Stimulated activated CD4-positive, alpha-beta T cell treated with anti-CD3 and anti-CD28 coated beads, TNF-alpha, amount 100 ng/mL, for 4 hours (primary cell): ENCODE measurements at regions not wholly inside any gene's neighbourhood (a gene's known extent, or its start where the extent isn't known, plus 50 kb on each side); places are given as distances from the start of the nearest gene placed in this dataset.

Experiments used
- DNase-seq, 3 experiments: peaks; one replicate each; pipeline ENCODE4 v3.0.0-alpha.2; 2020; ENCODE audit warnings: low read depth in 3 of 3

DNA sequence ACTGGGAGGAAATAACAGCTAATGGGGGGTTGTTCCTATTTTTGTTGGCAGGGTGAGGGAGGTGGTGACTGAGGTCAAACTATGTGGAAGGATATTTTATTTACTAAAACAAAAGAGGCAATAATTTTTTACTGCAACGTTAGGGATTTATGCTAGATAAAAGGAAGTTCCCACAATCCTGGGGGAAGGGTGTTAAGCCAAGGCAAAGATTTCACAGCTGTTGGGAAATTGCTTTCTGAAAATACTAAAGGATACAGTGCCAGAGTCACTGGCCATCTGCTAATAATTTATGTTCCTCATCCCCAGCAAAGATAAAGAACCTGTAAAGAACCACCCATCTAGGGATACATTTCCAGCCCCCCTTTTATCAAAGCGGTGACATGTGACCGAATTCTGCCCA, 756.0 kb upstream of the RBFOX1 start:
- no peak for DNase-seq

DNA sequence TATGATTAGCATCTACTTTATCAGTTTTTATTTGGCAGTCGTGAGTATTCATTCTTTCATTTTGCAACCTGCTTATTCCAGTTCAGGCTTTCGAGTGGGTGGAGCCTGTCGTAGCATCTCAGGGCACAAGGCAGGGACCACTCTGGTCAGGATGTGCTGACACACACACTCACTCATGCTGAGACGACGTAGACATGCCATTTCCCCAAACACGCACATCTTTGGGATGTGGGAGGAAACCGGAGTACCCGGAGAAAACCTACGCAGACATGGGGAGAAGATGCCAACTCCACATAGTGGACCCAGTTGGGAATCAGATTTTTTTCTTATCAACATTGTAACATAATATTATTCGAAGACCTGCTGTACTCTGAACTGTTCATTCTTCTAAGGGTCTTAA, 756.5 kb upstream of the RBFOX1 start:
- DNase-seq, result no peak

DNA sequence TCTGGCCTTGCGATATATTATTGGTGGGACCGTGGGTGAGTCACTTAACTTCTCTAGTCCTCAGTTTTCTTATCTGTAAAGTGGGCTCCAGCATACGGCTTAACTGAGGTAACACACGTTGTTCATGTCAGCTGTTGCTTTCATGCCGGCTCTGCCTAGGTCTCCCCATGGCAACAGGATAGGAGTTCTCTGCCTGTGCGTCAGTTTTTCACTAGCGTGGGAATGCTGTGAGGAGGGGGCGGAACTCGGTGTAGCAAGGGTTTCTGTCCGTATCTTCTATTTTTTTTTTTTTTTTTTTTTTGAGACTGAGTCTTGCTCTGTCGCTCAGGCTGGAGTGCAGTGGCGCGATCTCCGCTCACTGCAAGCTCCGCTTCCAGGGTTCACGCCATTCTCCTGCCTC, 758.5 kb upstream of the RBFOX1 start:
- DNase-seq, result no peak

DNA sequence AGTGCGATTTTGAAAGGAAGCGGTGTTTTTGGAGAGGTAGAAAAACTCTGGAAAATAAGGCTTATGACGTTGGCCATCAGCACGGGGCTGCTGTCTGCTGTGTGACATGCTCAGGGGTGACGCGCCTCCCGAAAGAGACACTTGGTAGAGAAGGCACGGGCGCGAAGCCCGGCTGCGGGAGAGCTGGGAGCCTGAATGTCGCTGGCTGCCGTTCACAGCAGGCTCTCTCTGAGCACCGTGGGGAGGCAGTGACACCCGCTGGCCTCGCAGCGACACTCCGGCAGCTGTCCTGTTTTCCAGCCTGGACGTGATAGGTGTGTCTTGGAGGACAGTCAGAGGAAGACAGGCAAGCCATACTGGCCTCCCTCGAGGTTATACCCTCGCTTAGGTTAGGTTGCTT, 759.1 kb upstream of the RBFOX1 start:
- DNase-seq, result no peak

DNA sequence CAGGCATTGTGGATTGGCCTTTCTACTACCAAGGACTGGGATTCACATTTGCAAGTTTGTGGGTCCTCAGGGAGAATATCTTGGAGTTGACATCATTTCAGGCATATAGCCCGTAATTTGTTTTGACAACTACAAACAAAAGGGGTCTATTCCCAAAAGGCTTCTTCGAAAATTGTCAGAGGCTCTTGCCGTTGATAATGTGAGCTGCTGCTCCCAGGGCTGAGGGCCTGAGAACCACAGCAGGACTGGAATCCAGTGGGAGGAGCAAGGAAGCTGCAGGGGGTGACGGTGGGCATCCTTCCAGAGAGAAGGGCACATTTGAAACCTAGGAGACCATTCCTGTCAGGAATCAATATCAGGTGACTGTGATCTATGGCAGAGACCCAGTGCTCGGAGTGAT, 761.6 kb upstream of the RBFOX1 start:
- no peak for DNase-seq

DNA sequence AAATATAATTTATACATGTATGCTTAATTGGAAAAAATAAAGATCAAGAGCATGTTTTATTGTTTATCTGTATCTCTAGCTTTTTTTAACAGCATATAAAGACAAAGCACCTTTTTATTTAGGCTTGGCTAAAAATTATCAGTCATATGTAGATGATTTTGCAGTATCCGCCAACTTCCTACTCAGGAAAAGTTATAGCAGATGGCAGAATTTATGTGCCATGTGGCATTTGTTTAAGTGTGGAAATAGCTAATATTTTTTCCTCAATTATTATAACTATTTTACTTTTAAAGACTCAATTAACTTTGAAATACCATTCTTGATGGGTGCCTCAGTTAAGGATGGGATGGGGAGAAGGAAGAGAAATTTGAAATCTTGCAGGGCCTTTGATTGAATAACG, 762.1 kb upstream of the RBFOX1 start:
- no peak for DNase-seq

DNA sequence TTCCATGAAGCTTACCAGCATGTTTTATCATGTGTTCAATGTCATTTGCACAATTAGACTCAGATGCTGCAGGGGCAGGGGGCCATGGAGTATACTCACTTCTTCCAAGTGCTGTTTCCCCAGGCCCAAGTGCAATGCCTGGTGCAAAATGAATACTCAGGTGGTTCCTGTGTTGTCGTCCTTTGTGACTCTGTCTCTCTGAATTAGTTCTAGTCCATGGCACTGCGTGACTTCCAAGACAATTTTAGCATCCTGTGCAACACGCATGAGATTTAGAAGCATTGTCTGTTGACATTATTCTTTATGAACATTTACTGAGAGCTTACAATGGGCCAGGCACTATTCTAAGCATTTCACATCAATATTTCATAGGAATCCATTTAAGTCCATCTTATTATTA, 769.7 kb upstream of the RBFOX1 start:
- no peak for DNase-seq

DNA sequence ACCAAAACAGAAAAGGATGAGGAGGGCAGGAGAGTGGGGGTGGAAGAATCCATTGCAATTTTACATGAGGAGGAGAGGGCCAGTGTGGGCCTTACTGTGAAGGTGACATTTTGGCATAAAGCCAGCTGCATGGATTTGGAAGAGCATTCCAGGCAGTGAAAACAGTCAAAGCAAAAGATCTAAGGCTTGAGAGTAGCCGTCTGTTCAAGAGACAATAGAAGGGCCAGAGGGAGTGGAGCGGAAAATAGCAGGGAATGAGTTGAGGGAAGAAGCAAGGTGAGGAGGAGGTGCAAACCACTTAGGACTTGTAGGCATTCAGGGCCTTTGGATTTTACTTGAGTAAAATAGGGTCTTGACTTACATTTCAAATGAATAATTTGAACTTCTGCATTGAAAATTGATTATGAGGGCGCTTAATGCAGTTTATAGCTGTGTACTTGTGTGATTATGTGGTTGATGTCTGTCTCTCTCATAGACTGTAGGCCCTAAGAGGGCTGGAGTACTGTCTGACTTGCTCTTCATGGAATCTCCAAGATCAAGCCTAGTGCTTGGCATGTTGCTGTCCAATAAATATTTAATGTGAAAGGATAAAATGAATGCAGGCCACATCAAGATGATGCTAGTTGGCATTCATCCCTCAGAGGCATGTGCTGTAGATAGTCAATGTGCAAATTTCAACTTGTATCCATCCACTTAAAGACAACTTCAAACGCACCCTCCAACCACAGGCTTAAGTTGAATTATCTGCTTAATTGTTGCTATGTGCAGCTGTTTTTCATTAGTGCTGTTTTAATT, 772.1 kb upstream of the RBFOX1 start:
- DNase-seq, result no peak

DNA sequence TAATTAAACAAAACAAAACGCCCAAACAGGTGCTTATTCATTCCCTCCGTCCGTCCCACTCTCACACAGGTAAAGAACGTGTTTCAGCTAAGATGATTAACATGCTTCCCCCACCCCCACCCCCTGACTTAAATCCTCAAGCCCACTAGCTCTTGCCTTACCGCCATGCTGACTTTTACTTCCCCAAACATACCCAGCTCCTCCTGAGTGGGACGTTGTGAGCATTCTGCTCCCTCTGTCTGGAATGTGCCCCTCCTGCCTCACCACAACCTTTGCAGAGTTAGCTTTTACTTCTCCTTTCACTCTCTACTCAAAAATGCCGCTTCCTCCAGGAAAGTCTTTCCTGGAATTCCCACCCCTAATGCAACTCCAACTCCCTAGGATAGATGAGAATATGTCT, 774.0 kb upstream of the RBFOX1 start:
- no peak for DNase-seq

DNA sequence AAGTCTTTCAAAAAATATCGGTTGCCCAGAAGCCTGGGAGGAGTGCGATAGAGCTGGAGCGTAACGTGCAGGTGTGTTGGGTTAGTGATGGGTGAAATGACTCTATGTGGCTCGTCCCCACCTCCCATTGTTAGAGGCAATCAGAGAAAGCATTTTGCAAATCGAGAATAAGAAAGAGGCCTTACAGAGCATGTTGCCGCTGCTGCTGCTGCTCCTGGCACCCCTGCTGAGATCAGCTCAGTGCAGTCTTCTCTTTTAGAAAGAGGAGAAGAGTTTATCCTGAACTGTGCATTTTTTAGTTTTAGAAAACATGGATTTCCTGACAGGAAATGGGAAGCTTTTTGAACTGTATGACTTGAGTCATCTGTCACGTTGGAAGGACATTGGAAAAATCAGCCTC, 774.5 kb upstream of the RBFOX1 start:
- DNase-seq, result no peak

DNA sequence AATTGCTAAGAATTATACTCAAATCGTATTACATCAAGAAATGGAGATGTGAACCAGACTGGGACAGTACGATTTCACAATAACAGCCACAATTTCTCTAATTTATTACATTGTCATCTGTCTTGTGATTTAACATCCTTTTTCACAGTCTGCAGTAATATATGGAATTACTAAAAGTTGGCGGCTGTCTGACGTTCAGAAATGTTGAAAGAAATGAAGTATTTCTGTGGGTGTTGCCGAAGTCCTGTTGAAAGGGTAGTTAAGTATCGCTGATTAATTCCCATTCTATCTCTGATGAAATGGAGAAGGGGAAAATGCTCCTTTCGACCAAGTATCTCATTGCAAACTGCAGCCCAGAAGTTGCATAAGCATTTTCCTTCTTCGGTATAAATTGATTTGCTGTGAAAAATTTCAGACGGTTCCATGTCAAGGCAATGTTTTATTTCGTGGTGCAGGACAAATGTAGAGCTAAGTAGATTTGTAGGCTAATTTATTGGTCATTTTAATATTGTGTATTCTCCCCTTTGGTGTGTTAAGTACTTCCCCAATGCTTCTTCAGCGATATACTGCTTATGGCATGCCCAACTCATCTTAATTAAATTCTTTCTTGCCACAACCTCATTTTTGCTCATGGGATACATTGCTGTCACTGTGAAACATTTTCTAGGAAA, 775.2 kb upstream of the RBFOX1 start:
- DNase-seq, result no peak

DNA sequence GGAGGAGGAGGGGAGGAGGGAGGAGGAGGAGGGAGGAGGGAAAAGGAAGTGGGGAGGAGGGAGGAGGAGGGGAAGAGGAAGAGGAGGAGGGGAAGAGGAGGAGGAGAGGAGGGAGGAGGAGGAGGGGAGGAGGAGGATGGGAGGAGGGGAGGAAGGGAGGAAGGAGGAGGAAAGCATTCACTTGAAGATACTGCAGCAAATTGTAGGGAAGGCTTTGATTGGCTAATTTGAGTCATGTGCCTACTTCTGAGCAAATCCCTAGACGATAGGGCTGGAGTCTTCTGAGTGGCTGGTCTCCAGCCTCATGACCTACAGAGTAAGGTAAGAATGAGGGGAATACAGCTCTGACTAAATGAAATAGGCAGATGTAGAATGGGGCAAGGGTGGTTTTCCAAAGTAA, 783.2 kb upstream of the RBFOX1 start:
- DNase-seq, result no peak

DNA sequence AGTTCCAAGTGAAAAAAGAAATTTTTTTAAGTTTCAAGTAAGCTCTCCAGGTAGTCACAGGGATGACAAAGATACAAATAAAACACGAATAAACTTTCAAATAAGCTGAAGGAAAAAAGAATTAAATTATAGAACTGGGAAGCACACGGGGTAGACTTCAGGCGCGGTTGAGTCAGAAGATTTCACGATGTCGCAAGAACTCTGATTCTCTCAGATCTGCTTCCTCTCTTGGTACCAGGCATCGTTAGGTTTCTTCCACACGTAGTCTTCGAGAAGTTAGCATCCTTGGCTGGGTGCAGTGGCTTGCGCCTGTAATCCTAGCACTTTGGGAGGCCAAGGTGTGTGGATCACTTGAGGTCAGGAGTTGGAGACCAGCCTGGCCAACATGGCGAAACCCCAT, 784.1 kb upstream of the RBFOX1 start:
- no peak for DNase-seq

DNA sequence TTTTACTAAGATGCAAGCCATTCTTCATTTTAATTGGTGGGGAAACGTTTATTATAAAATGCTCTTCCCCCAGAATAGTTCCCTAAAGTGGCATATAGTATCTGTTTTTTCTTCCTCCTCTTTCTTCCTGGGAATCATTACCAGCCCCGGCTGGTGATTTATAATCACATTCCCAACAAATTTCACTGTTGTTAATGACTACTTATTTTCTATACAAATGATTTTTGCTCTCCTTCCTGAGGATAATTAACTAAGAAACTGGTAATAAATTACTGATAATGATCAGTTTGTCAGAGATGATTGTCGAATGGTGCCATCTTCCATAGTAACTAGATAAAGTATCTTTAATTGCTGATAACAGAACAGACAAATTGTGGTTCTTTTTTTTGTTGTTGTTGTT, 785.5 kb upstream of the RBFOX1 start:
- DNase-seq, result no peak

DNA sequence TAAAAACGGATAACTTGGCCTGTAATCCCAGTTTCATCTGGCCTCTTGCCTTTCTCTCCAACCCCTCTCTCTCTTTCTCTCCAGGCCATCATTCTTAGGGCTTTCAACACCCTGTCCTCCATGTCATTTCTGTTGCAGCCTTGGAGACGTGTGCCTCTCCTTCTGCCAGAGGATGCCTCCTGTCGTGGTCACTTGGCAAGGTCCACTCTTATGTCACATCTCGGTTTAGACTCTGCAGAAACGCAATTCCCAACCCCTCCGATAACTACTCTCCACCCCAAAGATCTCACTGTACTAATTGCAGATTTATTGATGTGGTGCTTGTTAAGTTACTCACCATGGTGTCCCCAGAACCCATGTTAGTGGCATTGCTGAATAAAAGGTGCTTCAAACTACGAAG, 787.3 kb upstream of the RBFOX1 start:
- no peak for DNase-seq

DNA sequence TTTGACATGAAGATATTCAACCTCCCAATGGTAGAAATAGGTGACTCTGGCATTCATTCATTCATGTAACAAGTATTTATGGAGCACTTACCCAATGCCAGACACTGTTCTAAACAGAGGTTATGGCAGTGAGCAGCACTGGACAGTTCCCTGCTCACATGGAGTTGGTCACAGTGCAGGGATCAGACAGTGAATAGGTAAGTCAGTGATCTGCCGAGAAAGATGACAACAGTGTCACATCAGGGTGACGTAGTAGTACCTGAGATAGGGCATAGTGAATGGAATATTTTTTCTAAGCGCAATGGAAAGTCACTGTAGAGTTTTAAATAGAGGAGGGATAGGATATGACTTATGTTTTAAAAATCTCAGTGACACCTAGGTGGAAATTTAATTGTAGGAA, 791.4 kb upstream of the RBFOX1 start:
- DNase-seq, result no peak

DNA sequence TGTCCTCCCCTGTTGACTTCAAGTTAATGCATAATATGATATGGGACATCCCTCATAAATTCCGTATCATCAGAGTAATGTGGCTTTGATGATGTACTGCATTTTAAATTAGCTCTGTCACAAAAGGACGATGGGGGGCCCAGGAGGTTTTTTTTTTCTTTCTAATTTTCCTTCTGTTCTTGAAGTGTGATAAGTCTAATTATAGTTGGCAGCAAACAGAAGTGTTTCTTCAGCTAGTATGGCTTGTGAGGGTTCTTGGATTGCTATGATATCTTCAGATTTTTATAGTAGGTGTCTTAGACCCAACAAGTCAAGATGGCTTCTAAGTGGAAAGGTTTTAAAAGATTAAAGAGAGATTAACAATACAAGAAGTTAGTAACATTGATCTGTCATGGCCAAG, 796.2 kb upstream of the RBFOX1 start:
- no peak for DNase-seq

DNA sequence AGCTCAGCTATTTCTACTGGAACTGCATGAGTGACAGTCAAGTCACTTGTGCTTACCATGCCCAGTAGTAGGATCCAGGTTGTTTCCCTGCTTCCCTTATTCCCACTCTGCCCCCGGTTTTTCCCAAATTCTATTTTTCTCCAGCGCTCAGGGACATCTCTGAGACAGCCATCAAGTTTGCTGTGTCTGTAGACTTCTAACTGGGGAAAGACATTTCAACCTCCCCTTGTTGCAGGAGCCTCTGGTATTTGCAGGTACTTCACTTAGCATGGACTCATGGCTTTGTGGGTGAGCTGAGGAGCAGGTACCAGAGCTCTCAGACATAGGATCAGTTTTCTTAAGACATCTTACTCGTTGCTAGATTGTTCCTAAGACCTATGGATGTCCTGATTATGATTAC, 801.6 kb upstream of the RBFOX1 start:
- DNase-seq, result no peak

DNA sequence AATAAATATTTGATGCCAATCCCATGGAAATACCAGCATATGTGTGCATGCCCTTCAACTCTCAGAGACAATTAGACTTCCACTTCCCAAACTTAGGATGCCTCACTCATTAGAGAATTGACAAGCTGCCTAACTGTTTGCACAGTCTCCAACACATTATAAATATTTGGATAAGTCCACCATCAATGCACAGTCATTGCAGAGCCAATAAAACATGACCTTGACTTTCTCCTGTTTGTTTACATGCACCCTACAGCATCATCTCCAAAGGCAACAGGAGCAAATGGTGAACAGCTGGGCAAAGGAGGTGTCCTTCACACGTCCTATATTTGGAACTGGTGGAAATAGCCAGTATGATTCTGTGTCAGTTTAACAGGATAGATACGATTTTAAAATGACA, 804.4 kb upstream of the RBFOX1 start:
- DNase-seq, result no peak

DNA sequence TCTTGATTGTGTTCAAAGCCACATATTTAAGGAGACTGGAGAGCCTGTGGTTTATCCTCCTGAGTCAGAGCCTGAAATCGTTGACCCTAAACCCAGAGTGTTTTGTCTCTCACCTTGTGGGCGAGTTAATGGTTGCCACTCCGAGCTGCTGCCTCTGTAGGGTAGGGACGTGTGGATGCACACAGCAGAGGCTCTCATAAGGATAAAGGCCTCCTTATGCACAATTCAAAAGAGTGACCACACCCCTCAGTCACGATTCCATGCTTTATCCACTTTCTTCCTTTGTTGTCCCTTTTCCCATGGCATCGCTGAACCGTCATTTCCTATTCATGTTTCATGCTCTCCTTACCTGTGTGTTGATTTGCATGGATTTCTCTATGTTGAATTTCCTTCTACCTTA, 805.0 kb upstream of the RBFOX1 start:
- DNase-seq, result no peak

DNA sequence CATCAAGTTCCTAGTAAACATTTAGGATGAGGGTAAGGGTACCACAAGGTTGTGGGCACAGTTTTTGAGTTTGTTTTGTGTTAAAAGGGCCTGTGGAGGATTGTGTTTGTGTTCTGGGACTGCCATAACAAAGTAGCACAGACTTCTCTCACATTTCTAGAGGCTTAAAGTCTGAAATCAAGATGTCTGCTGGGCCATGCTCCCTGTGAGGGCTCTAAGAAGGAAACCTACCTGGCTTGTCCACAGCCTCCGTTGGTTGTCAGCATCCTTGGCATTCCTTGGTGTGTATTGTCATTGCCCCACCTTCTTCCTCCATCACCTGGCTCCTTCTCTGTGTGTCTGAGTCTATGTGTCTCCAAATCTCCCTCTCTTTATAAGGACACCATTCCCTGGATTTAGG, 808.1 kb upstream of the RBFOX1 start:
- no peak for DNase-seq

DNA sequence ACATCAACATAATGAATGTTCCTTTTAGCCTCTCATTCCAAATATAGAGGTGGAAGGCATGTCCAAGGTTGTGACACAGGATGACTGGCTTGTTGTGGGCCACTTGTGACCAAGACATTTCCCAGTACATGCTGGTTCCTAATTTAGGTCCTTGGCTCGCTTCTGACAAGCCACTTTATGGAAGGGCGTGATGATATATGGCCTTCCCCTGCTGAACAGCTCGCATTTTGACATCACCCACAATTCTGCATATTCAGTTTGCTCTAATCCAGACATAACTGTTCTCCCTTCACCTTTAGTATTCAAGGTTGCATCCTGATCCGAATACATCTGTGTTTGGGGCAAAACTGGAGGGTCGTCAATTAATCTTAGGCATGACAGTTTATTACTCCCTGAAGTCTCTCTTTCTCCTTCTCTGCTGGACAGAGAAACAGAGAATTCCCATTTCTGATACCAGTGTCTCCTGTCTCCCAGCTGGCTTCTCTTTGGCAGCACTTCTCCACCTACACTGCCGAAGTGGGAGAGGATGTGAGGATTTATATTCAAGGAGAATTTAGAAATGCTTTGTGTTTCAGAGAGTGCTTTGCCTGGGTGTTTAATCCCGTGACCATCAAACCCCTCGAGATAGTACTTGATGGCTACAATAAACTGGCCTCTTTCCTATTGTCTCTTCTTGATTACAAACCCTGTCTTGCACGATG, 815.5 kb upstream of the RBFOX1 start:
- DNase-seq, result no peak

DNA sequence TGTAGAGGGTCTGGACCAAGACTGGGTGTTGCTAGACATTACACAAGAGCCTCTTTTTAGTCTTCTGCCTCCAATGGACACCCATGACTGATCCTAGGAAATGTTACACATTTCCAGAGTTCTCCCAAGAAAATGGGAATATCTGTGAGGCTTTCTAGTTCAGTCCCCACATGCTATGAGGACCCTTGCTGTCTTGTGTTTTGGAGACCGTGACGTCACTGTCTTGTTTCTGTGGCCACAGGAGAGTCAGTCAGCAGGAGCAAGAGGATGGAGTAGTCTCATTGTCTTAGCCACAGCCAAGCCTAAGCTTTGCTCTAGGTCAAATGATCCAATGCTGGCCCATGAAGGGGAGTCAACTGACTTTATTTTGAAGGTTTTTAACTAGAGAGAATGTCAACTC, 820.1 kb upstream of the RBFOX1 start:
- no peak for DNase-seq
